Pons (tissue), 1 donor: ENCODE measurements at regions not wholly inside any gene's neighbourhood (a gene's known extent, or its start where the extent isn't known, plus 50 kb on each side); places are given as distances from the start of the nearest gene placed in this dataset.

Experiments used
- DNase-seq: peaks from one replicate; pipeline ENCODE4 v3.0.0-alpha.2; 2016; ENCODE audit warnings: low spot score

DNA sequence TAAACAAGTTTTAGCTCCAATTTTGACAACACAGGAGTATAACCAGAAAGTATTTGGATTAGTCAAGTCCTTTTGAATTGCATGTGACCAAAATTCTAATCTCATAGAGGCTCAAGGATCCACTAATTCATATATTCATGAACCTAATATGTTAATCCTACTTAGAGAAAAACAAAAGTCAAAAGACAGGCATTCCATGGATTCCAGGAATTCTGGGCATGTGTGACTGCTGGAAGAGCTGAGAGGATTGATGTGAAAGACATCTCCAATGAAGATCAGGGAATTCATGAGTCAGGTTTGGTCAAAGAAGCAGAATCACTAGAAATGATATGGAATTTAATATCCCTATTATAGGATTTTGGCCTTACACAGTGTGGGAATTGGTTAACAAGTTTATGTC, 1494.6 kb upstream of the DDX18 start:
- DNase-seq, result no peak

DNA sequence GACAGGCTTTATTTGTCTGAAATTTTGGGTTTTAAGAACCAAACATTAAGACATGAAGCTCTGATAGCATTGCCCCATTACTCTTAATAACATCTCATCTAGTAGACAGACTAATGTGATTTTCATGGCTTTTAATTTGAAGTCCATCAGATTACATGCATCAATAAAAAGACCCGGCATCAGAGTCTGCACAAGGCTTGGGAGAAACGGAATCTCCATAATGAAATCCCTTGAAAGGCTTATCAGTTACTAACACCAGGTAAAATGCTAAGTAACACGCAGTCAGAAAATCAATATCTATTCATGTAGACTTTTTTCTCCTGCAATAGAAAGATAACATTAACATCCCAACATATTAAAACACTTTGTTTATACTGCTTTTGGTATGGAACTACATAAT, 1485.2 kb upstream of the DDX18 start:
- no peak for DNase-seq

DNA sequence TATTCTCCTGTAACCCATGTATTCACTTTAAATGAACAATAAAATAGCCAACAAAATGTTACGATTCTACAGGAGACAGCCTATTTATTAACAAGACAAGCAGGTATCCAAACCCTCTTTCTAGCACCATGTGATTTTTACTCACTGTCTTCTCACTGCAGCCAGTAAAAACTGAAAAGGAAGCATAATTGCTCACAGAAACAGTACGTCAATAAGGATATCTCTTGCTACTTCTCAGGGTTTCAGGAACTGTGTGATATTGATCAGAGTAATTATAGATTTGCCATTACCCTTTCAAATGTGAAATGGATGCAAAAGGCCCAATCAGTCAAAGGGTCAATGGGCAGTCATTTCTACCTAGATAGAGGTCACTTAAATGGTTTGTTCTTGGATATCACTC, 1473.8 kb upstream of the DDX18 start:
- no peak for DNase-seq

DNA sequence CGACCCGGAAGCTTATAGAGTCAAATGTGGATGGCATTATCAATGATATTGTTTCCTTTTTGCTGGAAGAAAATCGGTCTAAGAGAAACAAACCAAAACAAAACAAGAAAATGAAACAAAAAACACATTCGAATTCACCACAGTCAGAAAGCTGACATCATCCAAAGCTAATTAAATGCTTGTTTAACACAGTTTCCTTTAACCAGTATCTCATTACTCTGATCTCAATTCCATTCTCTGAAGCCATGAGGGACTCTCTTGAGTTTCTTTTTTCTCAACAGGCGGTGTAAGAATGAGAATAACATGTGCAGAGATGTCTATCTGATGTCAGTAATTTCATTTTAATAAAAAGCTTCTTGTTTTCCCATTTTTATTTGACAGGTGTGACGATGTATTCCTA, 1448.3 kb upstream of the DDX18 start:
- DNase-seq, result no peak

DNA sequence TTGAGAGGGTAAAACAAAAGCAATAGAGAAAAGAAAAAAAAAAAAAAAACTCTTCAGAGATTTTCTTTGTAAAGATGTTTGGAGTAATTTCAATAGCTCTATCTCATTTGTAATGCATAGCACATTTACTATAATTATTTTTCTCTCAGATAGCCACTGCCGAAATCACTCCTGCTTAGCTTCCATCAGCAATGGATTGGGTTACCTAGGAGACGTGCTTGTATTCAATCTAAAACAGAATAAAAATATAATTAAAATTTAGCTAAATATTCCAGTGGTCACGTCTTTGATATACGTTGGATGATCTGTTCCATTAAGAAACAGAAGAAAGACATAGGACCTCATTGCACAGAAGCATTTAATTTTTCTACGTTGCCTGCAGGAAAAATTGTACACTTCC, 1435.7 kb upstream of the DDX18 start:
- DNase-seq, result no peak

DNA sequence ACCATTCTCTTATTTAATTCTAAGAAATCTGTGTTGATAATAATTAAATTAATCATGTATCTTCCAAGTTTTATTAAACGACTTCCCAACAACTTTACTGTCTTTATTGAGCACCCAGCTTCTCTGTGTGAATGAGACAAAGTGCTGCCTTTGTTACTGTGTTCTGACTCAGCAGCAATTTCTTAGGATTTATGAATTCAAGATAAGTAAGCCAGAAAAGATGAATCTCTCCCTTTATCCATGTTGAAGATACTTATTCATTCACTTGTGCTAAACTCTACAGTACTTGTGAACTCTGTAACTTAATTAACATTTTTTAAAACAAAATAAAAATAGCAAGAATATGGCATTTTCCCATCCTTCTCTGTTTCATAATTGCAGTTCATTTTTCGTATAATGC, 1403.3 kb upstream of the DDX18 start:
- DNase-seq, result no peak

DNA sequence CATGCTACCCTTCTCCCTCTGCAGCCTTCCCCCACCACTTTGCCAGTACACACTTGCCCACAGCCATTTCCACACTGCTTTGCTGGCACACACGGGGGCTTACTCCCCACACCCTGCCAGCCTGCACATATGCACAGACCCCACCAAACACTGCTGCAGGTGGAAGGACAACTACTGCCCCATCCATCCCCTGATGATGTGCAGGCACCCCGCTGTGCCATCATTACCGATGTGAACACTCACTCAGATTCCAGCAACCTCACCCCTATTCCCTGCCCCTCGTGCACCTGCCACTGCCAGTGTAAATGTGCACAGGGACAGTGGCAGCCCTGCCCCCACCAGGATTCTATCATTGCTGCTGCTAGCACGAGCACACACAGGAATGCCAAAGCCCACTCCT, 1400.8 kb upstream of the DDX18 start:
- DNase-seq, result no peak

DNA sequence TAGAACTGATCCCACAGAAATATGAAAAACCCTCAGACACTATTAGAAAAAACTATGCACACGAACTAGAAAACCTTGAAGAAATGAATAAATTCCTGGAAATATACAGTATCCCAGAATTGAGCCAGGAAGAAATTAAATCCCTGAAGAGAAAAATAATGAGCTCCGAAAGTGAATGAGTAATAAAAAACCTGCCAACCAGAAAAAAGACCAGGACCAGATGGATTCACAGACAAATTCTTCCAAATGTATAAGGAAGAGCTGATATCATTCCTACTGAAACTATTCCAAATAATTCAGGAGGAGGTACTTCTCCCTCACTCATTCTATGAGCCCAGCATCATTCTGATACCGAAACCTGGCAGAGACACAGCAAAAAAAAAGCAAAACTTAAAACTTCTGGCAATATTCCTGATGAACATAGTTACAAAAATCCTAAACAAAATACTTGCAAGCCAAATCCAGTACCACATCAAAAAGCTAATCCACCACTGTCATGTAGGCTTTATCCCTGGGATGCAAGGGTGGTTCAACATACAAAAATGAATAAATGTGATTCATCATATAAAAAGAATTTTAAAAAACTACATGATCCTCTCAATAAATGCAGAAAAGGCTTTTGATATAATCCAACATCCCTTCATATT, 1397.6 kb upstream of the DDX18 start:
- DNase-seq, result no peak

DNA sequence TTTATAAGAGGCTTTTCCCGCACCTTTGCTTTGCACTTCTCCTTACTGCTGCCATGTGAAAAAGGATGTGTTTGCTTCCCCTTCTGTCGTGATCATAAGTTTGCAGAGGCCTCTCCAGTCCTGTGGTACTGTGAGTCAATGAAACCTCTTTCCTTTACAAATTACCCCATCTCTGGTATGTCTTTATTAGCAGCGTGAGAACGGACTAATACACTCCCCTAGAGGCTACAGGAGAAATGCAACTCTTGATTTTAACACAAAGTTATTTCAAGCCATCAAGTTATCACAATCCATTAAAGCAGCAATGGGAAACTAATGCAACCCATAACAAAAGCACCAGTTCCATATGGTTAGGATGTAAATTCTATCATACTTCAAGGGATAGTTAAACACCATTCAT, 1378.8 kb upstream of the DDX18 start:
- no peak for DNase-seq

DNA sequence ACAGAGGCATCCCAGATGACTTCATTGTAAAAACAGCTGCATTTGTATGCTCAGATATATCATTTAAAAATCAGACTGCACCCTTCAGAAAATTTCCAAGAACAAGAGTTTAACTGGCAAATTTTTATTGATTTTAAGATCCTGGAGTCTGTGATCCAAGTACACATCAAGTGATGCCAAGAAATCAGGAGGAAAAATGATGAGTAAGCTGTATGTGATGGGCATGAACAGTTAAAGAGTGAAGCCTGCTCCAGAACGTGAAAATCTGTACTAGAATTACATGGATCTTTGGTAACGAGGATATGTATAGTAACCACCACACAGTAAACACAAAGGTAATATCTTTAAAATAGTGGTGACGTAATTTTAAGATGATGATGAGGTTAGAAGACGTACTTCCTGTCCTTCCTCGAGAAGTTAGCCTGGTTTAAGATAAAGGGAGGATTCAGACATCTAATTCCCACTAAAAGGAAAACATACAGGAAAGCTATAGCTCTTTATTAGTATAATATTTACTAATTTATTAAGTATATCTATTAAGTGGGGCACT, 1374.3 kb upstream of the DDX18 start:
- no peak for DNase-seq

DNA sequence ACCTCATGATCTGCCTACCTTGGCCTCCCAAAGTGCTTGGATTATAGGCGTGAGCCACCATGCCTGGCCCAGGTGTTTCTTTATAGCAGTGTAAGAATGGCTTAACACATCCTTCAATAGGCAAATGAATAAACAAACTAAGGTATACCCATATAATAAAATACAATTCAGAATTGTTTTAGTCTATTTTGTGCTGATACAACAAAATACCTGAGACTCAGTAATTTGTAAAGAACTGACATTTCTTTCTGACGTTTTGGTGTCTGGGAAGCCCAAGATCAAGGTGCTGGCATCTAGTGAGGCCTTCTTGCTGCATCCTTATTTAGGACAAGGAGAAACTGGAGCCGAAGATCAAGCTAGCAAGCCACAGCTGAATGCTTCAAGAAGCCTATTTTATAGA, 1372.1 kb upstream of the DDX18 start:
- DNase-seq, result no peak

DNA sequence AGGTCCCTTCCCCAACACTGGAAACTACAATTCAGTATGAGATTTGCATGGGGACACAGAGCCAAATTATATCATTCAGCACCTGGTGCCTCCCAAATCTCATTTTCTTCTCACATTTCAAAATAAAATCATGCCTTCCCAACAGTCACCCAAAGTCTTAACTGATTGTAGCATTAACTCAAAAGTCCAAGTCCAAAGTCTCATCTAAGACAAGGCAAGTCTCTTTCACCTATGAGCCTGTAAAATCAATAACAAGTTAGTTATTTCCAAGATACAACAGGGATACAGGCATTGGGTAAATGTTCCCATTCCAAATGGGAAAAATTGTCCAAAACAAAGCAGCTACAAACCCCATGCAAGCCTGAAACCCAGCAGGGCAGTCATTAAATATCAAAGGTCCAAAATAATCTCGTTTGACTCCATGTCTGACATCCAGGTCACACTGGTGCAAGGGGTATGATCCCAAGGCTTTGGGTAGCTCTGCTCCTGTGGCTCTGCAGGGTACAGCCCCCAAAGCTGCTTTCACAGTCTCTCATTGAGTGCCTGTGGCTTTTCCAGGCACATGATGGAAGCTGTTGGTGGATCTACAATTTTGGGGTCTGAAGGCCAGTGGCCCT, 1370.1 kb upstream of the DDX18 start:
- no peak for DNase-seq

DNA sequence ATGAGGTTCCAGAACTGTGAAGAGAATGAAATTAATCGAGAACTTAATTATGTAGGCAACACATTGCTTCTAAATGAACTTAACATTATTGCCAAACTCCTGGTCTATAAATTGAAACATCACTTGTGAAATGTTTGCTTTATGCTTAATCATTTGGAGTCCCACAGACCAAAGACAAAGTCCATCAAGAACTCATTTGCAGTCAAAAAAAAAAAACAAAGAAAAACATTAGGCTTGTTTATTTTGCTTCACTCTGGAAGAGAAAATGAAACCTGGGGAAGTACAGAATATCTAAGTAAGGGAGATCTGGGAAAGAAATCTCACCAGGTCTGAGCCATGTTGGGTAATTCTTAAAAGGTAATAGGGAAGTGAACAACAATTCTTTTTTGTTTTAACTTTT, 1363.5 kb upstream of the DDX18 start:
- no peak for DNase-seq

DNA sequence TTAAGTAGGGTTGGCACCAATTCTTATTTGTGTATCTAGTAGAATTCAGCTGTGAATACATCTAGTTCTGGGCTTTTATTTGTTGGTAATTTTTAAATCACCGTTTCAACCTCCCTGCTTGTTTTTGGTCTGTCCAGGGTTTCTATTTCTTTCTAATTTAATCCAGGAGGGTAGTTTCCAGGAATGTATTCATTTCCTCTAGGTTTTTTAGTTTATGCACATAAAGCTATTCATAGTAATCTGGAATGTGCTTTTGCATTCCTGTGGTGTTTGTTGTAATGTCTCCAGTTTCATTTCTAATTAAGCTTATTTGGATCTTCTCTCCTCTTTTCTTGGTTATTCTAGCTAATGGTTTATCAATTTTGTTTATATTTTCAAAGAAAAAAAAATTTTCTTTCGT, 1361.8 kb upstream of the DDX18 start:
- DNase-seq, result no peak

DNA sequence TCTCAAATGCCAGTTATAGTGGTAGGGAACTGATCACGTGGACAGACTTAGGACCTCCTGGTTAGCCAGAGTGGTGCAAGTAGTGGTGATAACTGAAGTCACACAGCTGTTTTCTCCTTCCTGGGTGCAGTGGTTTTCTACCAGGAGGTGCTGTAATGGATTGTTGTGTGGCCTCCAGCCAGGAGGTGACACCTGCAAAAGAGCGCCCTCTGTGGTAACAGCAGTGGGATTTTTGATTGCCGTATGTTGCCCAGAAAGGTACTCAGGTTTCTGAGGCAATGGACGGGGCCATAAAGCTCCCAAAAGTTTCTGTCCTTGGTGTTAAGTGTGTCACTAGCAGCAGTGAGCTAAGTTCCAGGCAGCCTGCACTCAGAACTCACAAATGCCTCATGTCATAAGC, 1358.1 kb upstream of the DDX18 start:
- DNase-seq, result no peak

DNA sequence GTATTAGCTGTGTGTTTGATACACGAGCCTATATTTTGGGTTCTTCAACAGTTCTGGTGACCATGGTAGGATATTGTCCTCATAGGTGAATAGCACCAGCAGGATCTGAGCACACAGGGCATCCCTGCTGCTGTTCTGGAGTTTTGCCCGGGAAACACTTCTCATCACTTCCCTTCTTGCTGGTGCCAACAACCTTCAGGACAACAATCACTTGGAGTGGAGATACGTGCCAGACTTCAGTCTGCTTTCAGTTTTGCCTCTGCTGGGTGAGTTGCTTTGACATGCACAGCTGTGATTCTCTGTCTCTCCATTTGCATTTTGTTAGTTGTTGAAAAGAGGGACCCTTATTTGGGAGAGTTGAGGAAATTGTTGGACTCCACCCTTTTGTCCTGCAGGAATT, 1347.2 kb upstream of the DDX18 start:
- peak; percentile 8 for DNase-seq

DNA sequence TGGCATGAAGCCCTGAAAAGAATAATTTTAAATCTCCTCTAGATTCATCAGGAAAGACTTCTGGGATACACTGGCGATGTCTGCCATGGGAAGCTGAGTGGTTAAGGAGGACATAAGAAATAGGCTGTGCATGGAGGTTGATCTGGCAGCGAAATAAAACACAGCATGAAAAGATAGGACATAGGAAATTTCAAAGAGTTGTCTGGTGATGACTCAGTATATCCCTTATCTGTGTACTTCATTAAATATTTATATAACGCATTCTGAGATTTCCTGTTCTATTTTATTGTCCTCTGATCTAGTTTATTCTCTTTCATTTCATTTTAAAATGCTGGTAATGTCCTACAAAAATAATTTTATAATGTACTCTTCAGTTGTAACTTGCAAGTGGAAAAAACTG, 1337.3 kb upstream of the DDX18 start:
- no peak for DNase-seq

DNA sequence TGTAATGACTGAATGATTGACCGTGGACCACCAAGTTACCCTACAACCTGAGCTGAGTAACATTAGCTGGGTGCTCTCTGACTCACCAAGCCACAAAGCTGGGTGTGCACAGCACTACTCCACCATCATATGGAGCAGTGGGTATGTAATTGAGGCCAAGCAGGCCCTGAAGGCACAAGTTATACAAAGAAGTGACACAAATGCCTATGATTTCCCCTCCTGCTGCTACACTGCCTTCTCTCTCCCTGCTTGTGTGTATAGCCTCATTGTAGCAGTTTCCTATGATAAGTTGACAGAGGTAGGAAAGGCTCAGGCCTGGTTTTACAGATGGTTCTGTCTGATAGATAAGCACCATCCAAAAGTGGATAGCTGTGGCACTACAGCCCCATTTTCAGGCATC, 1327.2 kb upstream of the DDX18 start:
- DNase-seq, result no peak

DNA sequence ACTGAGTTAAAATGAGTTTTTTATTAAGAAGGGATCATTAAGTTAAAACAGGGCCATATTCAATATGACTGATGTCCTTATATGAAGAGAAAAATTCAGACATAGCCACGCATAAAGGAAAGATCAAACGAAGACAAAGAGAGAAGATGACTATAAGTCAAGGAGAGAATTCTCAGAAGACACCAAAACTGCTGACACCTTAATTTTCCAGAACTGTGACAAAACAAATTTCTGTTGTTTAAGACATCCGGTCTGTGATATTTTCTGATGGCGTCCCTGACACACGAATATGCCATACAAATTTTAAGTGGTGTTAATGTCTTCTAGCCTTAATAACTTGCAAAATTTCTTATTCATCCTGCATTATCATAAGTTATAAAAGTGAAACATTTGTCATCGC, 1325.2 kb upstream of the DDX18 start:
- DNase-seq, result no peak

DNA sequence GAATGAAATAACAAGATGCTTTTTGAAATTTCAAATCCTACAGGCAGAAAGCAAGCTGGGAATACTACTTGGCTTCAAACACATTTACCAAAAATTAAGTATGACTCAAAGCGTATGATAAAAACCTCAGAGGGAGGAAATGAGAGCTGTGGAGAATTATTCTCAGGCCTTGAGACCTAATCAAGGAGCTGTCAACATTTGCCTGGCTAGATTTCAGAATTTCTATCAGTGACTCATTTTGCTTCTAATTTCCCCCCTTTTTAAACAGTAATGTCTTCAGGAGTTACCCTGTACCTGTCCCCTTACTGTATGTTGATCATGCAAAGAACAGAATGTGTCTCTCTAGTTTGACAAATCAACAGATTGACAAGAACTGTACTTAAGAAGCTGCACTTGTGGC, 1324.5 kb upstream of the DDX18 start:
- no peak for DNase-seq

DNA sequence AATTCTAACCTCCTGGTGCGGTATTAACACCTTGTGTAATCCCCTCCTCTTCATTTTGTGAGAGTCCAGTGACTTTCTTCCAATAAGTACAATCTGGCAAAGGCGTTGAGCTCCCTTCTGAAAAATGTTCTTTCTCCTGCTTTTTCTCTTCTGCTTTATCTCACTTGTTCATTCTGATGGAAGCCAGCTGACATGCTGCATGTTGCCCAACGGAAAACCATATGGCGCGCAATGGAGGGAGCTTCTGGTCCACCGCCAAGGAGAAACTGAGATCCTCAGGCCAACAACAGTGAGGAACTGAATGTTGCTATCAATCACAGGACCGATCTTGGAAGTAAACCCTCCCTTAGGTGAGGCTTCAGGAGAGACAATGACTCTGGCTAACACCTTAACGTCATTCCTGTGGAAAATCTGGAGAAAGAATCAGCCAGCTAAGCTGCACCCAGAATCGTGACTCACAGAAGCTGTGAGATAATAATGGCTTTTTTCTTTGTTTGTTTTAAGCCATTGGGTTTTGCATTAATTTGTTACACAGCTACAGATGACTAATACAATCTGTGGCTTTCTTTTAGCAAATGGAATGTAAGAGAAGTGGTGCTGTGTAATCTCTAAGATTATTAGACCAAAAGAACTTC, 1323.9 kb upstream of the DDX18 start:
- DNase-seq, result no peak

DNA sequence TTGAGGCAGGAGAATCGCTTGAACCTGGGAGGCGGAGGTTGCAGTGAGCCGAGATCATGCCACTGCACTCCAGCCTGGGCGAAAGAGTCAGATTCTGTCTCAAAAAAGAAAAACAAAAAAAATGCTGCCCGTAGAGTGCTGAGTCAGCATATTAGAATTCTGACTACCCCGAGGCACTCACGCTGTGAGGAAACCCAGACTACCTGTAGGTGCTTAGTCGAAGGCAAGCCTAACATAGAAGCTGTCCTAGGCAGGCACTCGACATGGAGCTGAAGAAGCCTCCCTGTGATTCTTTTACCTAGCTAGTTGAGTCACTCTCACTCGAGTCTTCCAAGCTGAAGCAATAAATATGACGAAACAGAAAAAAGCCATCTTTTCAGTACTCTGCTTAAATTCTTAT, 1323.2 kb upstream of the DDX18 start:
- DNase-seq, result no peak

DNA sequence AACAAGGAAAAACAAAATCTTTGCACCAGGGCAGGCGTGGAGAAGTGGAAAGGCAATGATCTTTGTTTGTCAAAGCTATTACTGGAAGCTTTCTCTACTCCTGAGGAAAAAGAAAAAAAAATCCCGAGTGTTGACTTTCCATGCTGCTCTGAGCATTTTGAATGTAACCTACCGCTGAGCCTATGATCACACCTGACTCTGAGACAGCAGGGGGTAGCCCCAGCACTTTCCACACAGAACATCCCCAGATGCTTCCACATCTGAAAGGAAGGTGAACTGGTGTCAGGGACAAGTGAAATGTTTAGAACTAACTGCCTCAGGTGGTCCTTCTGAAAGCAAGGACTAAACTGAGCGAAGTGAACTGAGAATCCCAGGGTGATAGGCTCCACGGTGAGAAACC, 1315.1 kb upstream of the DDX18 start:
- no peak for DNase-seq
